Activated T-cell treated with anti-CD3 and anti-CD28 coated beads, Interleukin-2, amount 50 U/mL, for 4 hours (primary cell): ENCODE measurements at regions not wholly inside any gene's neighbourhood (a gene's known extent, or its start where the extent isn't known, plus 50 kb on each side); places are given as distances from the start of the nearest gene placed in this dataset.

Source experiments
- ATAC-seq, 2 donors: fragments of 200-7000 bp; cut with Tn5 transposase; one replicate each; pipeline ENCODE4 v1.10.0; 2021
- DNase-seq: peaks from one replicate; pipeline ENCODE4 v3.0.0-alpha.2; 2020
- H3K27me3 Mint-ChIP-seq: one replicate; pipeline ENCODE4 v1.8.0; 2021; ENCODE audit warnings: low read depth, mixed read lengths
- H3K36me3 Mint-ChIP-seq: one replicate; pipeline ENCODE4 v1.8.0; 2022; ENCODE audit warnings: mixed read lengths; ENCODE audit not compliant: insufficient read depth
- H3K4me1 Mint-ChIP-seq: one replicate; pipeline ENCODE4 v1.8.0; 2021; ENCODE audit warnings: low read depth, mixed read lengths
- H3K4me3 Mint-ChIP-seq: one replicate; pipeline ENCODE4 v1.8.0; 2021; ENCODE audit warnings: mild to moderate bottlenecking, moderate library complexity, mixed read lengths
- H3K9me3 Mint-ChIP-seq: one replicate; pipeline ENCODE4 v1.8.0; 2021; ENCODE audit warnings: mixed read lengths

DNA sequence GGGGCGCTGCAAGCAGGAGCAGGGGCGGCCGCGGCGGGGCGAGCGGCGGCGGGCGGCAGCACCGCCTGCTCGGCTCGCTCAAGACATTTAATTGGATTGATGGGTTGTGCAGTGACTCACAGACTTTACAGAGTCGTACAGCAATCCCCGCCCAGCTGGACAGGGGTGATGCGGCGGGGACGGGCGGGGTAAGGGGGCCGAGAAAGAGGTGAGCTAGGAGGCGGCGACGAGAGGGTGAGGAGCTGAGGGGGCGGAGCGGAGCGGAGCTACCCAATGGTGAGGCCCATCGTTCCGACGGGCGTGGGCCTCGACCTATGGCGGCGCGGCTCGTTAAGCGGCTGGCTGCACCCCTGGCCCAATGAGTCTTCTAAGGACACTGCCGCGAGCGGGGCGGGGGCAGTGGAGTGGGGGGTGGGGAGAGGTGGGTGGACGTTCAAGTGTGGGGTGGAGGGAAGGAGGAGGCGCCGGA, 97.1 kb upstream of the SERTAD2 start:
- no peaks in the 10 kb centered on the region for H3K27me3 Mint-ChIP-seq
- DNase-seq = peak; percentile 97
- no peaks in the 10 kb centered on the region for H3K9me3 Mint-ChIP-seq
- H3K4me3 Mint-ChIP-seq = peak overlapping the region; percentile 93
- H3K36me3 Mint-ChIP-seq = no peaks in the 10 kb centered on the region
- ATAC-seq = peak; percentile 88 to 90
- peaks cover 22% of the 10 kb centered on the region for H3K4me1 Mint-ChIP-seq

DNA sequence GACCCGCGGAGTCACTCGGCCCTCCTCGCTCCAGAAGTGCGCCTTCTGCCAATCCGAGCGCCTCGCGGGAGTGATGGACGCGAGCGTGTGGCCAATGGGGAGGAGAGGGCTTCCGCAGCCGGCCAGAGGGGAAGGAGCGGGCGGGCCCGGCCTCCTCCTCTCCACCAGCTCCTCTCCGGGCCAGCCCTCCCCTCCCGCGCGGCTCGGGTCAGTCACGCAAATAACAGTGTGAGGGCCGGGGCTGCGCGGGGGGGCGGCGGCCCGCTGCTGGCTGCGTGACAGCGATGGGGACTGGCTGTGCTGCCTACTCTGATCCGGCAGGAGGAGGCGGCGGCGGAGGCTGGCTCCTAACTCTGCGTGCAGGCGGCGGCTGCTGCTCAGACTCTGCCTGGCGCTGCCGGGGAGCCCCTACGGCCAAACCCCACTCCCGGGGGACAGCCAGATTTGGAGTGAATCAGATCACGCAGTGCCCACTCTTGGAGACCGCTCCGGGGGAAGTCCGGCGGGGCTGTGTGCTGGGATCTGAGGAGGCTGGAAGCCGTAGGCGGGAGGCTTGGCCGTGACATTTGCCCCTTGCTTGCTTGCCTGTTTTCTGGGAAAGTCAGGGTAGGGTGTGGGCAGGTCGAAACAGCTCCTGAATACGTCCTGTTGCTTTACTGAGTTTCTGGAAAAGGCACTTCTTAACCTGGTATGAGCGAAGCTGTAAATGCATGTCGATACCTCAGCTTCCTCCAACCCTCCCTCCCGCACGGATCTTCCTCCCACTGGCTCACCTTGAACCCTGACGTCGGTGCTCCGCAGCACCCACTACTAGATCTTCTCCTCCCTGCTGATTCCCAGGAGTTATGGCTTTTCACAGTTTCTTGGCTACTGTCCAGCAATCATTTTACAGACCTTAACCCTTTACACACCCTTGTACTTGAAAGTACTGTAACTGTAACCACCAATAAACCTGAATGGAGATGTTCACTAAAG, 97.9 kb upstream of the SERTAD2 start:
- Mint-ChIP-seq H3K27me3 (no peaks in the 10 kb centered on the region), H3K9me3 (no peaks in the 10 kb centered on the region), H3K4me1 (peaks cover 22% of the 10 kb centered on the region), H3K36me3 (no peaks in the 10 kb centered on the region), H3K4me3 (peak overlapping the region; percentile 93)
- peak; percentile 15 for DNase-seq
- peak; percentile 84 to 87 for ATAC-seq

DNA sequence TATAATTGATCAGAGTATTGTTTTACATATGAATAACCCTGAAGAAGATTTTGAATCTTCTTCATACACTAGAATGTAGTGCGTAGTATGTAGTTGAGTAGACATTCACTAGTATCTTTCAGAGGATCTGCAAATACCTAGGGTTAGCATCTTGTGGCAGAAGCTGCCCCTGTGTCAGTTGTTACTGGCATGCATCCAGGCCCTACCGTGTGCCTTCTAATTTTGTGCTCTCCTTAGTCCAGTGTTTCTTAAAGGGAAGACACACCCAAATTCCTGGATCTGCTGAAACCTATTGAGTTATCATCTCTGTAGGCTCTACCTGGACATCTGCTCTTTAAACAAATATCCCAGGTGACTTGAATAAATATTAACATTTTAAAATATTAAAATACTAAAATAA, 99.7 kb upstream of the SERTAD2 start:
- Mint-ChIP-seq H3K4me1 (peaks cover 21% of the 10 kb centered on the region), H3K4me3 (no peak overlapping the region), H3K27me3 (no peaks in the 10 kb centered on the region), H3K36me3 (no peaks in the 10 kb centered on the region), H3K9me3 (no peaks in the 10 kb centered on the region)
- DNase-seq = no peak
- no peak for ATAC-seq

DNA sequence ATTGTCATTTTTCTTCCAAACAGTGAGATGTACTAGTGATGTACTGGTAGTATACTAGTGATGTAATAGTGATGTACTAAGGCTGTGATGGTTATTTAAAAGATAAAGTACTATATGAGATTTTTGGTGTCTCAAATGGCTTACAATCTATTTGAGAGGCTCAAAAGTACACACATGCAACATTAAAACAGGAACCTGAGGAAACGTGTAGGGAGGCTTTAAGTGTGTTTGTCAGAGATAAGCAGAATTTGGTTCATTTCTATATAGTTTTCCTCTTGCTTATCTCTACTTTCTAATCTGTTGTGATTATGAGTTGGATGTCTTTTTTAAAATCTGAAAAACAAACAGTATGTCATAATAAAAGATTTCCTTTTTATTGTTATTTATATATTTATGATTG, 100.9 kb upstream of the SERTAD2 start:
- no peaks in the 10 kb centered on the region for H3K27me3 Mint-ChIP-seq
- H3K4me3 Mint-ChIP-seq = no peak overlapping the region
- H3K4me1 Mint-ChIP-seq = peaks cover 9% of the 10 kb centered on the region

DNA sequence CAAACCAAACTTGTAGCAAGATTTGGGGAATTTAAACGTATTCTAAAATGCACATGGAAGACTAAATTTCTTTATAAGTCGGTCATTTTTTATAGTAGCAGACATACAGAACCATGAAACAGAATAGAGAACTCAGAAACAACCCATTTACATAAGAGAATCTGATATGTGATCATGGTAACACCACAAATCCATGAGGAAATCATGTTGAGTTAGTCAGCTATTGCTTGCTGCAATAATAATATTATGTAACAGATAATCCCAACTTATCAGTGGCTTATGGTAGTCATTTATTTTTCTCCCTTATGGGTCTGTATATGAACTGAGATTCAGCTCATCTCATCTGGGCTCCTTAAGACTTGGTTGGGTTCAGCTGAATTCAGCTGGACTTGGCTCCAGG, 103.4 kb upstream of the SERTAD2 start:
- Mint-ChIP-seq H3K4me3 (no peak overlapping the region), H3K36me3 (no peaks in the 10 kb centered on the region), H3K4me1 (peaks cover 1% of the 10 kb centered on the region), H3K9me3 (no peaks in the 10 kb centered on the region), H3K27me3 (no peaks in the 10 kb centered on the region)
- DNase-seq = no peak
- no peak for ATAC-seq

More for the DNA sequence above, 100.9 kb upstream of the SERTAD2 start:
- no peaks in the 10 kb centered on the region for H3K36me3 Mint-ChIP-seq
- no peak for DNase-seq
- H3K9me3 Mint-ChIP-seq = no peaks in the 10 kb centered on the region
- ATAC-seq = no peak

DNA sequence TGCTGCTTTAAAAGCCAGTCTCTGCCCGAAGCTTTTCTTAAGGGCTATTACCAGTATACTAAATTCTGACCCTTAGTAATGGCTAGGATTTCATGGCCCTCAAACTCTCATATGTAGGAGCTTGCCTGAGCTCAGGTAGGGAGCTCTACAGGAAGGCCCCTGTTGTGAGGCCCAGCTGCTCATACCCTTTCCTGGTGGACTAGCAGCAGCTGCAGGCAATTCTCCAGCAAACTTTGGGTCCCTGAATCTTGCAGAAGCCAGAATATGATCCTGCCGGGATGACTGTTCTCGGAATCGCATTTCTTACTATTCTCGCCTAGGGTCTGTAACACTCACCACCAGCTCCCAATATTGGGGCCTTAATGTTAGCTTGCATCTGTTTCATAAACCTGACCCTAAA, 106.4 kb upstream of the SERTAD2 start:
- ATAC-seq (no peak), DNase-seq (no peak)
- Mint-ChIP-seq H3K36me3 (no peaks in the 10 kb centered on the region), H3K4me3 (no peak overlapping the region), H3K27me3 (no peaks in the 10 kb centered on the region), H3K4me1 (no peaks in the 10 kb centered on the region), H3K9me3 (no peaks in the 10 kb centered on the region)

DNA sequence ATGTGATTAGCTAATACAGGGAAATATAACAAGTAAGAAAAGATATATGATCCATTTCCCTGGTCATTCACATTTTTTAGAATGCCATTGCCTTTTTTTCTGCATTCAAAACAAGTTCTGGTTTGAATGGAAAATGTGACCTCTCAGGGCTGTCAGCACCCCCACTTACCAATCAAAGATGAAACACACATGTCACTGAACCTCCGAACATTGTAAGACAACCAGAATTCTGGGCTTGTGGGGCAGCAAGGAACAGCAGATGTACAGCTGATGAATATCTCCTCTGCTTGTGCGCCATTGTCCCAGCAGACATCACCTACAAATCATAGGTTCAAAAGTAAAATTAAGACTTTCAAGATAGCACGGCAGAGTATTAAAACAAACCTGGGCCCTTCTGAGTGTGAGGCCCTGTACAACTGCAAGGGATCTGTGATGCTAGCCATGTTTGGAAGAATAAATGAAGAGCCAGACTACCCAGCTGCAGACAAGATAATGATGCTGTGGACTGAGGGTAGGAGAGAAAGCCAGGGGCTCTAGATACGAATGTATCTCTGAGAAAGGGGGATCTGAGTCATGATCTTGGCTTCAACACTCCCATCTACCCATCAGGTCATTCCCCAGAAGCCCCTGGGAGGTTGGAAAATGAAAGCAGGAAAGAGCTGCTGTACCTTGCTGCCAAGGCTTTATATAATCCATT, 108.7 kb upstream of the SERTAD2 start:
- Mint-ChIP-seq H3K4me1 (peaks cover 13% of the 10 kb centered on the region), H3K4me3 (no peak overlapping the region), H3K9me3 (no peaks in the 10 kb centered on the region), H3K36me3 (no peaks in the 10 kb centered on the region), H3K27me3 (no peaks in the 10 kb centered on the region)
- ATAC-seq (no peak), DNase-seq (no peak)

DNA sequence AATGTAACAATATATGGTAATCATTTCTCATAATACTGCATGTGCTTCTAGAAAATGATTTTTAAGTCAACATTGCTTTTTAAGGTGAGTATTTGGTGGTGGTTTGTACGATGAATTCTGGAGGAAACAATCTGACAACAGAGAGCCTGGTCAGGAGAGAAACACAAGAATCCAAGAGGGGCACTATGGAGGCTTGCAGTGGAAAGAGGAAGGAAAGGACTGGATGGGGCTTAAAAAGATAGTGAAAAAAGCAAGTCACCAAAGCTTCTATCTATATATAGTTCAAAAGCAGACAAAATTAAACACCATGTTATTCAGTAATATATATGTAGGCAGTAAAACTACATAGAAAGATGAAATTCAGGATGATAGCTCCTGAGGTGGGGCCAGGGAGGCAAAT, 109.4 kb upstream of the SERTAD2 start:
- H3K27me3 Mint-ChIP-seq = no peaks in the 10 kb centered on the region
- peaks cover 15% of the 10 kb centered on the region for H3K4me1 Mint-ChIP-seq

DNA sequence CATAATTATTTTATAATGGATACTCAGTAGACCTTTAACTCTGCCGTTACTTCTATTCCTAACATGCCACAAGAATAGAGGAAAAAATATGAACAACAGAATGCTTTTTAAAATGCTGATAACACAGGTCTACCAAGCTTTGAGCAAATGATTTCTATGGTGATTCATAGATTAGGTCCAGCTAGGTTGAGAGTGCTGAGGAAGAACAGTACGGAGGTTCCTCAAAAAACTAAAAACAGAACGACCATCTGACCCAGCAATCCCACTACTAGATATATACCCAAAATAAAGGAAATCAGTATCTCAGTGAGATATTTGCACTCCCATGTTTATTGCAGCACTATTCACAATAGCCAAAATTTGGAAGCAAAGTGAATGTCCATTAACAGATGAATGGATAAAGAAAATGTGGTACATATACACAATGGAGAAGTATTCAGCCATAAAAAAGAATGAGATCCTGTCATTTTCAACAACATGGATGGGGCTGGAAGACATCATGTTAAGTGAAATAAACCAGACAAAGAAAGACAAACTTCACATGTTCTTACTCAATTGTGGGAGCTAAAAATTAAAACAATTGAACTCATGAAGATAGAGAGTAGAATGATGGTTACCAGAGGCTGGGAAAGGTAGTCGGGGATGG, 111.6 kb upstream of the SERTAD2 start:
- DNase-seq = no peak
- no peaks in the 10 kb centered on the region for H3K27me3 Mint-ChIP-seq
- H3K4me3 Mint-ChIP-seq = peak overlapping the region; percentile 1
- H3K4me1 Mint-ChIP-seq = peaks cover 24% of the 10 kb centered on the region
- ATAC-seq = no peak
- no peaks in the 10 kb centered on the region for H3K36me3 Mint-ChIP-seq
- no peaks in the 10 kb centered on the region for H3K9me3 Mint-ChIP-seq

More for the DNA sequence above, 109.4 kb upstream of the SERTAD2 start:
- no peak overlapping the region for H3K4me3 Mint-ChIP-seq
- H3K36me3 Mint-ChIP-seq = no peaks in the 10 kb centered on the region
- ATAC-seq (no peak), DNase-seq (no peak)
- H3K9me3 Mint-ChIP-seq = no peaks in the 10 kb centered on the region

DNA sequence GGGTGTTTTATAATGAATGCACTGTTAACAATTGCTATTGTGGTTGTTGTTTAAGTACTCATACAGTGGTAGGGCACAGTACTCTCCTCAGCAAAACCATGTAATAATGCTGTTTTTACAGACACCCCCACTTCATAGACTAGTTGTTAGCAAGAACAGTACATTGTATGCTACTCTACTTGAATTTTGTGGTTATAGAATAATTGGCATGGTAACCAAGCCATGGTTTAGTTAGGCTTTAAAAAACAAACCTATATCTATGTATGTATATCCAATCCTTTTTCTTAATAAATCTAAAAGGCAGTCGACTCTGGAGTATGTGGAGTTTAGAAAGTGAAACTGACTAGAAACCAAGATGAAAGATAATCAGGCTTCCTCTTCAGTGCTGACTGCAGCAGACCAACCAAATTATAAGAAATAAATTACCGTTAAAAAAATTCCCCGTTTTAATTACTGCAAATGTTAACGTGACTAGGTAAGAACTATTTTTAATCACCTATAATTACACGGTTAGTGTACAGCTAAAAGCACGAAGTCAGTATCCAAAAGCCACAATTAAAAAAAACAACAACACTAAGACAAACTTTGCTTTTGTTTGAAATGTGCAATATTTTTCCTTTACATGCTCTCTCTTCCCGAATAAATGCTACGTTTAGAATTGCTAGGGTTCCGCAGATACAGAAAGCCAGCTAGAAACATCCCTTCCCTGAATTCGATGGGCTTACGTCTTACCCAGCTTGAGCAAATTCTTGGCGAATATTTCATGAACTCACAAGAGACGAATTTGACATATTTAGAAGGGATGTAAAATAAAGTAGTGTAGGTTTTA, 113.3 kb upstream of the SERTAD2 start:
- DNase-seq (no peak), ATAC-seq (peak; percentile 46 to 47)
- H3K4me3 Mint-ChIP-seq = peak overlapping the region; percentile 89
- peaks cover 24% of the 10 kb centered on the region for H3K4me1 Mint-ChIP-seq
- H3K27me3 Mint-ChIP-seq = no peaks in the 10 kb centered on the region
- no peaks in the 10 kb centered on the region for H3K36me3 Mint-ChIP-seq
- H3K9me3 Mint-ChIP-seq = no peaks in the 10 kb centered on the region

DNA sequence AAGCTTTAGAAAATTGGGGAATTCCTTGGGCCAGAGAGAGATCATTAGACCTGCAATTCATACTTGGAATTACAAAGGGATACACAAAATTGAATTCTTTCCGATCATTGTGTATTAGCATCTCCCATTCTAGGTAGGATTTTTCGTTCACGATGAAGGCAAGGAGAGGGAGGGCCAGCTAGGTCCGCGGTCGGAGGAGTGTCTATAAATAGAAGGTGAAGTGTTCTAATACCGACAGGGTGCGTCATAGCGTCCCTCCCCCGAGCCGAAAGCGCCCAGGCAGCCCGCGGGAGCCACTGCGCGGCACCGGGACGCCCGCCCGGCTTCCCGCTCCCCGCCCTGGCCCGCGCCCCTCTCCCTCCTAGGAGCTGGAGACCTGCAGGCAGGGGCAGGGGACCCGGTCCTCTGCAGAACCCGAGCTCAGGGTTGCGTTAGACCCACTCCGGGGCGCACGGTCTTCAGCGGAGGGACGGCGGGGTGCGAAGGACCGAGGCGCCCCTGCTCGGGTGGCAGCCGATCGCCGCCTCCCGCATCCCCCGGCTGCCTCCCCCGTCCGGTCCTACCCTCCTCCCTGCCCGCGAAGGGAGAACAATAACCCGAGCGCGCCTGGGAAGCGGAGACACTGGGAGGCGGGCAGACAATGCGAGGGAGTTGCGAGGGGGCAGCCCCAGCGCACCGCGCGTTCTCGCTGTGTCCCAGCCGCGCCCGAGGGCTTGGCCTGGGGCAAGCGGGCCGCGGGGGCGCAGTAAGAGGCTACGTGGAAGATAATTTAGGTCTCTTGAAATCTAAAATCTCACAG, 114.2 kb upstream of the SERTAD2 start:
- peak; percentile 84 to 86 for ATAC-seq
- peak overlapping the region; percentile 89 for H3K4me3 Mint-ChIP-seq
- no peaks in the 10 kb centered on the region for H3K9me3 Mint-ChIP-seq
- H3K27me3 Mint-ChIP-seq = no peaks in the 10 kb centered on the region
- H3K4me1 Mint-ChIP-seq = peaks cover 24% of the 10 kb centered on the region
- DNase-seq = peak; percentile 68
- H3K36me3 Mint-ChIP-seq = no peaks in the 10 kb centered on the region

DNA sequence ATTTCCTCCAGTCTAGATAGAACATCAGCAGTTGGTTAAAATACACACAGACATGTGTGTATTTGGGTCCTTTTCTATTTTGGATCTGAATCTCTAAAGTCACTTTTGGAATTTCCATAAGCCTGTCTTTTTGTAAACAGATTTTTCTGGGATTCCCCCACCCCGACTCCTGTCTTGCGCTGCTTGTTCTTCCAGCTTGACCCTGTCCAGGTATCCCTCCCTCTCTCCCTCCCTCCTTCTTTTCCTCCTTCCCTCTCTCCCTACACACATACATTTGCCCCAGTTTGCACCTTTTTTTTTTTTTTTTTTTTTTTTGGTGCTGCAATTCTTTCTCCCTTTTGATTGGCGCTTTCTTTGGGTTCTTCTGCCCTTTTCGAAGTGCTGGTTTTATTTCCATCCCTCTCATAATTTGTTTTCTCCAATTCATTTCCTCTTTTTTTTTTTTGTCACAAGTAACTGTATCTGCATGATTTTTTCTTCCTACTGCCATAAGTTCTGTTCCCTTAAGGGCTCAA, 114.8 kb upstream of the SERTAD2 start:
- no peak for ATAC-seq
- Mint-ChIP-seq H3K36me3 (no peaks in the 10 kb centered on the region), H3K4me1 (peaks cover 24% of the 10 kb centered on the region), H3K9me3 (no peaks in the 10 kb centered on the region), H3K4me3 (peak overlapping the region; percentile 89), H3K27me3 (no peaks in the 10 kb centered on the region)
- no peak for DNase-seq
